ENCODE measurements at regions not wholly inside any gene's neighbourhood (a gene's known extent, or its start where the extent isn't known, plus 50 kb on each side); places are given as distances from the start of the nearest gene placed in this dataset.

GRCh38 chr4:13142191-13142590, 341.9 kb downstream of the RAB28 start:
- intact Hi-C loops (cut with DNase I): no loop called here
- DNase-seq: no peak

DNA sequence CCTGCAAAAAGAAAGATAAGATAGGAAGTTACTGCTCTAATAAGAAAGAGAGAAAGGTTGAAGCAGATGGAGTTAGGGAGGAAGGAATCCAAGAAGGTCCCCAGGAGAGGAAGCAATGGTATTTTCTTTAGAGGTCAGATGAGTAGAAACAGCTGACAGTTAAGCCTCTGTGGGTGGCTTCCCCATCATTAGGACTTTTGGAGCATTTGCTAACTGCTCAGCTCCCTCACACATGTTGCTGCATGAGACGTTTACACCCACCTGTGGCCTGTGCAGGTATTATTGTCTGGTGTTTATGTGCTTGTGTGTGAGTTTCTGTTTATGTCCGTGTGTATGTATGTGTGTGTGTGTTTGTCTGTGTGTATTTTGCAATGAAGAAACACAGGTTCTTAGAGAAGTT, 346.8 kb downstream of the RAB28 start:
- intact Hi-C loops (cut with DNase I): no loop called here
- DNase-seq: no peak

DNA sequence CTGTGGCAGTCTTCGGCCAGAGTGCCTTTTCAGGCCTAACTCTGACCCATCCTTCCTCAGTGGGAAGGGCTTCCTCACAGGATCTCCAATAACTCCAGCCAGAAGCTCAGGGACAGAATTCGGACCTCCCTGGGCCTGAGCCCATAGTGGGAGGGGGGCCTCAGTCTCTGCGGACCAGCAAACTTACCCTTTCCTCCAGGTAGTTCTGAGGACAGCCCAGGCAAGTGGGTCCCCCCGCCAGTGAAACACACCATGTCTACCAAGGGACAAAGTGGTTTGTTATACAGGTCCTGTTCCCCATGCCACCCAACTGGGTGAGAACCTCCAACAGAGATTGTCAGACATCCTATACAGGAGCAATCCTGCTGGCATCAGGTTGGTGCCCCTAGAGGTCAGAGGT, 350.4 kb downstream of the RAB28 start:
- intact Hi-C loops (cut with DNase I): no loop called here
- peak in 2 of 10 donors; percentile 52 to 69 for DNase-seq

DNA sequence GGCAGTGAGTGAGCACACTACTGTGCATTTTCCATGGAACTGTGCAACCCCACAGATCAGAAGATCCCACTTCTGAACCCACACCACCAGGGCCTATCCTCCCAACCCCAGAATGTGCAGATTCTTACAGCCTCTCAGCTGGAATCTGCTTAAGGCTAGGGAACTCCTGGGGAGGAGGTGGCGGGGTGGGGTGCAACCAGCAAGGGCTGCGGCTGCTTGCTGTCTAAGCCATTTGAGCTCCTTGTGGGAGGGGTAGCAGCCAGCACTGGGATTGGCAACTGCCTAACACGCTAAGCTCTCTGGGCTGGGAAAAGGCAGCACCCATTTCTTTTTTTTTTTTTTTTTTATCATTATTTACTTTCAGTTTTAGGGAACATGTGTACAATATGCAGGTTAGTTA, 353.3 kb downstream of the RAB28 start:
- DNase-seq: no peak
- intact Hi-C loops (cut with DNase I): no loop called here

- intact Hi-C loops (cut with DNase I): no loop called here
- DNase-seq: no peak
Observed at GRCh38 chr4:13129095-13129494, 355.0 kb downstream of the RAB28 start.

GRCh38 chr4:13126976-13127910, 356.9 kb downstream of the RAB28 start:
- intact Hi-C loops (cut with DNase I): no loop called here
- no peak for DNase-seq

DNA sequence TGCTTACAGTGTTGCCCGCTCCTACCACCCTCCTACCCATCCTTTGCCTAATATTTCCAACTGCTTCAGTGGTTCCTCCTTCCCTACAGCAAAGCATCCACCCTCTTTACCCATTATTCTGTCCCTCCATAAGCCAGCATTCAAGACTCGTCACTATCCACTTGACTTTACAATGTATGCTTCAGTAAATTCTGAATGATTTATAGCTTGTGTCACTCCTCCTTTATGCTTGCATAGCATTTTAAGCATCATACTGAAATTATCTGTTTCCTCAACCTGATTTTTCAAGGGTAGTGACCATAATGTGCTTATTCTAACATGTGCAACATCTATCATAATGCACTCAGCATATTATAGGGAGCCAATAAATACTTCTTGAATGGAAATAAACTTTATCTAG, 365.5 kb downstream of the RAB28 start:
- intact Hi-C loops (cut with DNase I): no loop called here

DNA sequence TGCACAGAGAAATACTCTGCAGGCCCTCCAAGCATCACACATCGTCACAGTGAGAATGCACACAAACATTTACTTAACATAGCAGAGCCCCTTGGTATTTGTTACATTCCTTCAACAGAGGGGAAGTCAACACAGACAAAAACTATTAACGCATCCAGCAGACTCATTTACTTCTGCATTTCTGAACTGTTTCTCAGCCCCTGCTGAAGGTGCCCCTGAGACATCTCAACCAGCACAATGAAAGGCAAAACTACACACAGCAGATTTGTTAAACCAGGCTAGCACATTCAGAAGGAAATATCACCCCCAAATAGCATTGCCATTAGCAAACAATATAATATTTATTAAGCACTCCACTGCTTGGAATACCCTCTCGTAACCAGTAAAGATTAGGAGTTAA, 367.0 kb downstream of the RAB28 start:
- DNase-seq: no peak
- intact Hi-C loops (cut with DNase I): no loop called here

More for the DNA sequence above, 365.5 kb downstream of the RAB28 start:
- no peak for DNase-seq

DNA sequence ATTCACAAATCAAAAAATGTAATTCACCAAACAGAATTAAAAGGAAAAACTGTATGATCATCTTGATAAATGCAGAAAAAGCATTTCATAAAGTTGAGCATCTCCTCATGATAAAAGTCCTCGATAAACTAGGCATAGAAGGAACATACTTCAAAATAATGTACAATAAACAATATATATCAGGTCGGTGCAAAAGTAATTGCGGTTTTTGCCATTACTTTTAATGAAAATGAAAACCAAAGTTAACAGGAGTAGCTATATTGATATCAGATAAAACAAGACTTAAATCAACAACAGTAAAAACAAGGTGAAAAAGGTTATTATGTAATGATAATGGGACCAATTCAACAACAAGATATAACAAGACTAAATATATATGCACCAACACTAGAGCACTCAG, 372.1 kb downstream of the RAB28 start:
- DNase-seq: no peak
- intact Hi-C loops (cut with DNase I): no loop called here

GRCh38 chr4:13109536-13109935, 374.6 kb downstream of the RAB28 start:
- no peak for DNase-seq
- intact Hi-C loops (cut with DNase I): no loop called here

GRCh38 chr4:13108096-13108495, 376.0 kb downstream of the RAB28 start:
- no peak for DNase-seq
- intact Hi-C loops (cut with DNase I): no loop called here

DNA sequence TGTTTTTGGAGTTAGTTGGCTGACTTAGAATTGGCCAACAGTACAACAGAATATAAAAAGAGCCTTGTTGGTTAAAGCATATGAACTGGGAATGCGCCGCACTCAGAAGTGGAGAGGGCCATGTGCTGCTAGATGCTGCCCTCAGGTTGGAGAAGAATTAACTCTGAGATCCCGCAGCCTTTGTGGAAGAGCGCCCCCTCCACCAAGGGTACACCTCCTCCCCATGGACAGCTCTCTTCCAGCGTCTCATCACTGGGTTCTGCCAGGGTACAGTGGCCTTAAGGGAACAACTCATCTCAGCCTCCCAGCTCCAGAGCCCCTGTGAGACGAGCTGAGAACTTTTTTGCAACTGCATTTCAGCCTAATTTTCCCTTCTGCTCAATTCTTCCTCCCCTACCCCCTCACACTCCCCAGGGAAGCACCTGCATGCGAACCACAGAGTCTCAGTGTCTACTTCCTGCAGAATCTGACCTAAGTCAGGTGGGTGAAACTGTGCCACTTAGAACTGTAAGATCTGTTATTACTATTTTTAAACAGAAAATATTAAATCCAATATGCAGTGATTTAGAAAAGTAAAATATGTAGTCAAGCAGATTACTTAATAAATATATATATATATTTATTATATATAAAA, 380.6 kb downstream of the RAB28 start:
- intact Hi-C loops (cut with DNase I): no loop called here
- DNase-seq: no peak

GRCh38 chr4:13102092-13102742, 381.9 kb downstream of the RAB28 start:
- intact Hi-C loops (cut with DNase I): no loop called here
- DNase-seq: no peak

GRCh38 chr4:13097971-13098370, 386.2 kb downstream of the RAB28 start:
- intact Hi-C loops (cut with DNase I): no loop called here
- DNase-seq: peak in 3 of 10 donors; percentile 29 to 83 (median 76)

DNA sequence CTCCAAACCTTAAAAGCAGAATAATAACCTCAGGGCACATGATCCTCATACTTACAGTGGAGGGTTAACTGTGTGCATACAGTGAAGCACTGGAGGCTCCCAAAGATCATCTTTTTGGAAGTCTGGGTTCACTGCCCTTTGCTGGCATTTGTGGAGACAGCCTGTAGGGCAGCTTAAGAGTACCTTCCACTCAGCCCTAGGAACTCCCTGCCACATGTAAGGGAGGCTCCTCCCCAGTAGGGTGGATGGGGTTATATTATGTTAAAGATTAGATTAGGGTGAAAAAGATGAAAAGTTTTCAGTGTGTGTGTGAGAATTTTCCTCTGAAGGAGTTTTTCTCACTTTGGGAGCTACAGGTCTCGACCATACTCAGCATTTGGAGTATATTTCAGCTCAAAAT, 388.4 kb downstream of the RAB28 start:
- no peak for DNase-seq
- intact Hi-C loops (cut with DNase I): no loop called here

DNA sequence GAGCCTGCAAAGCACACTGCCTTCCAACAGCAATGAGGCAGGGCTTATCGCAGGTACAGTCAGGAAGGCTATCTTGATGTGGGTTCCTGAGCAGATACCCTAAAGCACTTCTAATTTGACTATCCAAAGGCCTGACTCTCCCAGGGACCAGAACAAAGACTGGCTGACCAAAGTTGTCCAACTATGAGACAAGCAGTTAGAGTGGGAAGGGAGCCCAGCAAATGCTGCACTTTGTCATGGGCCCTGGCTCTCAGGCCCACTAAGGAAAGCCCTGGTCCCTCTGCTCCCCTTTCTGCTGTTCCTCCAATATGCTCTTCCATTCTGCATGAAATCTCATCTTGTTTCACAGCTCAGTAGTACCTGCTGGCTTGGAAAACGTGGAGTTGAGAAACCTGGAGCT, 391.0 kb downstream of the RAB28 start:
- DNase-seq: no peak
- intact Hi-C loops (cut with DNase I): no loop called here

DNA sequence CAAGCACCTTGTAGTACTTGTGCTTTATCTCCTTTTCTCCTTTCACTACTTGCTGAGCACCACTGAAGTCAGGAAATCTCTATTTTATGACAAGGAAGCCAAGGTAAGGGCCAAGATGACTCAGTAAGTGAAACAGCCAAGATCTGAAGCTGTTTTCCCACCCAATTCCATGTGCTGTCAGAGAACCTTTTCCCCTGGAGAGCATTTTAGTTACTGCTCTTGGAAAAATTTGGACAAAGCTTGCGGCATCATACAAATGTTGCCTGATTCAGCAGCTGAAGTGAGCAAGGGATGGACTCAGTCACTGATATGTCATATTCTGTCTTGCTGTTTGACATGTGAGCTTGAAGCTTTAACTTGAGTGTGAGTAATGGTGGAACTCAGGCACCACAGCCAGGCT, 391.4 kb downstream of the RAB28 start:
- intact Hi-C loops (cut with DNase I): no loop called here
- DNase-seq: no peak

DNA sequence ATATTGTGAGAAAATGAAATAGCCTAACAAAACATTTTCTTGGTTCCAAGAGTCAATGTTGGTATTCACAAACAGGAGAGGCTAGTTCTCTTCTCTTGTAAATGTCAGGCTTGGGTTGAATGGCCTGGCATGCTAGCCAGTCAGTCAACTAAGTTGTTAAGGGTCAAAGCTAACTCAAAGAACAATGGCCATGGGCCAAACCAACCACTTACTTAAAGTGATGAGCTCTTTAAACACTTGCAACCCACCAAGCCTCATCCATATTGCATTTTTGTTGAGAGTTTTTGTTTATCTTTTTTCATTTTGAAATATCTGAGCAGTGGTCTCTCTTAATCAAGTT, 394.5 kb downstream of the RAB28 start:
- no peak for DNase-seq

GRCh38 chr4:13088726-13089658, 395.1 kb downstream of the RAB28 start:
- DNase-seq: peak in 1 of 10 donors; percentile 23
- intact Hi-C loops (cut with DNase I): no loop called here

More for the DNA sequence above, 394.5 kb downstream of the RAB28 start:
- intact Hi-C loops (cut with DNase I): no loop called here

- no peak for DNase-seq
- intact Hi-C loops (cut with DNase I): no loop called here
Observed at GRCh38 chr4:13087041-13087440, 397.1 kb downstream of the RAB28 start.
